ENCODE measurements at regions not wholly inside any gene's neighbourhood (a gene's known extent, or its start where the extent isn't known, plus 50 kb on each side); places are given as distances from the start of the nearest gene placed in this dataset.

DNA sequence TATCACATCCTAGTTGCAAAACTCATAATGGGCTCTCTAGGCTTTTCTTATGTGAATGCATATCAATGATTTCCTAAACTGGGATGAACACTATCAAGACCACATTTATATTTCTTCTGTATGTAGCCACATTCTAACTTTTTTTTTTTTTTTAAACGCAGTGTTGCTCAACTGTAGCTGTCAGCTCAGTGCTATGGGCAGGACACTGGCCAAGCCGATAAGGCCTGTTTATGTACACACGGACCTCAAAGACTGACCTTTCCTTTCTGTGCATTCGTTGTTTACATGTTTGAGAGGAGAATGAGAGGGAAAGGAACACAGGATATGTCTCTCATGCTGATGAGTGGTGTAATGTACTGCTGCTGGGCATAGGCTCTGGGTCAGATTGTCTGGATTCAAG lies 75.1 kb upstream of the B3GAT2 start:
- no peaks in the 10 kb centered on the region for H3K4me1 ChIP-seq (ENCODE audit: control insufficient read depth, low read length)
- no peaks in the 10 kb centered on the region for H3K9me3 ChIP-seq (ENCODE audit: control insufficient read depth, insufficient read depth, low read length)
- H3F3A ChIP-seq (ENCODE audit: control insufficient read depth, insufficient read depth), result no peaks in the 10 kb centered on the region
- H3K27me3 ChIP-seq (ENCODE audit: control insufficient read depth, low read length), result no peaks in the 10 kb centered on the region
- no peak for TF ChIP-seq EZH2phosphoT487 (IDR thresholded peaks at IDR 0.05; ENCODE audit: borderline replicate concordance, low read length)
- TF ChIP-seq, protein P1, sequence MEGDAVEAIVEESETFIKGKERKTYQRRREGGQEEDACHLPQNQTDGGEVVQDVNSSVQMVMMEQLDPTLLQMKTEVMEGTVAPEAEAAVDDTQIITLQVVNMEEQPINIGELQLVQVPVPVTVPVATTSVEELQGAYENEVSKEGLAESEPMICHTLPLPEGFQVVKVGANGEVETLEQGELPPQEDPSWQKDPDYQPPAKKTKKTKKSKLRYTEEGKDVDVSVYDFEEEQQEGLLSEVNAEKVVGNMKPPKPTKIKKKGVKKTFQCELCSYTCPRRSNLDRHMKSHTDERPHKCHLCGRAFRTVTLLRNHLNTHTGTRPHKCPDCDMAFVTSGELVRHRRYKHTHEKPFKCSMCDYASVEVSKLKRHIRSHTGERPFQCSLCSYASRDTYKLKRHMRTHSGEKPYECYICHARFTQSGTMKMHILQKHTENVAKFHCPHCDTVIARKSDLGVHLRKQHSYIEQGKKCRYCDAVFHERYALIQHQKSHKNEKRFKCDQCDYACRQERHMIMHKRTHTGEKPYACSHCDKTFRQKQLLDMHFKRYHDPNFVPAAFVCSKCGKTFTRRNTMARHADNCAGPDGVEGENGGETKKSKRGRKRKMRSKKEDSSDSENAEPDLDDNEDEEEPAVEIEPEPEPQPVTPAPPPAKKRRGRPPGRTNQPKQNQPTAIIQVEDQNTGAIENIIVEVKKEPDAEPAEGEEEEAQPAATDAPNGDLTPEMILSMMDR (IDR thresholded peaks at IDR 0.05; ENCODE audit: low read depth, low read length, poor library complexity, severe bottlenecking), result no peak
- H3K4me2 ChIP-seq (ENCODE audit: low read length), result no peak overlapping the region
- H3K36me3 ChIP-seq (ENCODE audit: control insufficient read depth, low read length), result no peaks in the 10 kb centered on the region
- H3K79me2 ChIP-seq (ENCODE audit: control insufficient read depth, low read length), result no peaks in the 10 kb centered on the region
- no peaks in the 10 kb centered on the region for H3K9me2 ChIP-seq (replicated peaks; ENCODE audit: control insufficient read depth, low read length)
- no peak overlapping the region for H3K27ac ChIP-seq (ENCODE audit: low read depth, low read length)
- H3K4me3 ChIP-seq (ENCODE audit: low read length), result no peak overlapping the region
- no peaks in the 10 kb centered on the region for H4K20me1 ChIP-seq (ENCODE audit: control insufficient read depth, insufficient read depth, low read depth, low read length)

DNA sequence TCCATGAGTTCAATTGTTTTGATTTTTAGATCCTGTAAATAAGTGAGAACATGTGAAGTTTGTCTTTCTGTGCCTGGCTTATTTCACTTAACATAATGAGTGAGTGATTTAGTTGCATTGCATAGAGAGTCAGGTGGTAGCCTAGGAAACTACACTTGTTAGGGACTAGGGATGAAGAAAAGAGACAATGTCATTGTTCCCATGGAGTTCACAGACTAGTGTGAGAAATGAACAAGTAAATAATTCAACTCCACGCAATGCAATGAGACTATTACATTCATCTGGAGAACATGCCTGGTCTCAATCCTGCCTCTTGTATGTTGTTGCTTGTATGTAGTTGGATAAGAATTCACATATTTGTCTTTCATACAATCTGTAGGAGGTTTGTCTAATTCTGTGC lies 76.3 kb upstream of the B3GAT2 start:
- Histone ChIP-seq H3K4me1 (ENCODE audit: control insufficient read depth, low read length) (no peaks in the 10 kb centered on the region), H4K20me1 (ENCODE audit: control insufficient read depth, insufficient read depth, low read depth, low read length) (no peaks in the 10 kb centered on the region), H3F3A (ENCODE audit: control insufficient read depth, insufficient read depth) (no peaks in the 10 kb centered on the region), H3K36me3 (ENCODE audit: control insufficient read depth, low read length) (no peaks in the 10 kb centered on the region), H3K79me2 (ENCODE audit: control insufficient read depth, low read length) (no peaks in the 10 kb centered on the region), H3K9me2 (replicated peaks; ENCODE audit: control insufficient read depth, low read length) (no peaks in the 10 kb centered on the region), H3K27me3 (ENCODE audit: control insufficient read depth, low read length) (no peaks in the 10 kb centered on the region), H3K4me2 (ENCODE audit: low read length) (no peak overlapping the region), H3K4me3 (ENCODE audit: low read length) (no peak overlapping the region), H3K9me3 (ENCODE audit: control insufficient read depth, insufficient read depth, low read length) (no peaks in the 10 kb centered on the region), H3K27ac (ENCODE audit: low read depth, low read length) (no peak overlapping the region)
- no peak for TF ChIP-seq EZH2phosphoT487 (IDR thresholded peaks at IDR 0.05; ENCODE audit: borderline replicate concordance, low read length)
- TF ChIP-seq, protein P1 (IDR thresholded peaks at IDR 0.05; ENCODE audit: low read depth, low read length, poor library complexity, severe bottlenecking), result no peak

DNA sequence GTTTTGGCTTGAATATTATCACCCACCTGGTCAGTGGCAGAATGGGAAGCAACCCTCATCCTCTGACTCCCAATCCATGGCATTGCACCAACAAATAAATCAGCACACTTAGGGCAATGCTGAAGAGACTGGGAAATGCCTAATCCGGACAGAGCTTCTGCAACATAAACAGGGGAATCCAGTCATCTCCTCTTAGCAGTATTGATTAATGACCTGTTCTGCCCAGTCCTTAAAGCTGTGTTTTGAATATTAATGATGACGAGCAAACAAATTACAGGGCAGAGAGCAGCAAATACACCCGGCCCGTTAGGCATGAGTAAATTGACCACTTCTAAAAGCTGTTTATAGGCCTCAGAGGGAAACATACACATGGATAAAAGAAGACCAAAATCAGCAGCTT lies 77.0 kb upstream of the B3GAT2 start:
- no peaks in the 10 kb centered on the region for H4K20me1 ChIP-seq (ENCODE audit: control insufficient read depth, insufficient read depth, low read depth, low read length)

More for the DNA sequence above, 77.0 kb upstream of the B3GAT2 start:
- Histone ChIP-seq H3K9me3 (ENCODE audit: control insufficient read depth, insufficient read depth, low read length) (no peaks in the 10 kb centered on the region), H3K4me2 (ENCODE audit: low read length) (no peak overlapping the region), H3K27ac (ENCODE audit: low read depth, low read length) (no peak overlapping the region), H3K4me3 (ENCODE audit: low read length) (no peak overlapping the region), H3F3A (ENCODE audit: control insufficient read depth, insufficient read depth) (no peaks in the 10 kb centered on the region), H3K79me2 (ENCODE audit: control insufficient read depth, low read length) (no peaks in the 10 kb centered on the region), H3K36me3 (ENCODE audit: control insufficient read depth, low read length) (no peaks in the 10 kb centered on the region), H3K4me1 (ENCODE audit: control insufficient read depth, low read length) (no peaks in the 10 kb centered on the region), H3K27me3 (ENCODE audit: control insufficient read depth, low read length) (no peaks in the 10 kb centered on the region), H3K9me2 (replicated peaks; ENCODE audit: control insufficient read depth, low read length) (no peaks in the 10 kb centered on the region)
- TF ChIP-seq EZH2phosphoT487 (IDR thresholded peaks at IDR 0.05; ENCODE audit: borderline replicate concordance, low read length), result no peak
- TF ChIP-seq, protein P1 (IDR thresholded peaks at IDR 0.05; ENCODE audit: low read depth, low read length, poor library complexity, severe bottlenecking), result no peak
